8988T (cell line): ENCODE measurements at regions not wholly inside any gene's neighbourhood (a gene's known extent, or its start where the extent isn't known, plus 50 kb on each side); places are given as distances from the start of the nearest gene placed in this dataset.

Source experiments
- DNase-seq: peaks from one replicate; pipeline ENCODE4 v3.0.0; 2011

- no peak for DNase-seq
These were observed 78.6 kb downstream of the ZIC5 start for GRCh38 chr13:99892866-99893504.

- no peak for DNase-seq
These were observed 79.4 kb downstream of the ZIC5 start for GRCh38 chr13:99892196-99892613.

GRCh38 chr13:99886706-99887105 lies 84.9 kb downstream of the ZIC5 start:
- DNase-seq: no peak

- no peak for DNase-seq
These were observed 86.7 kb downstream of the ZIC5 start for GRCh38 chr13:99884913-99885312.

- no peak for DNase-seq
These were observed 87.8 kb downstream of the ZIC5 start for GRCh38 chr13:99883805-99884204.

- no peak for DNase-seq
These were observed 92.5 kb downstream of the ZIC5 start for GRCh38 chr13:99878921-99879610.

GRCh38 chr13:99876651-99877050 lies 94.9 kb downstream of the ZIC5 start:
- no peak for DNase-seq

GRCh38 chr13:99875391-99875790 lies 96.2 kb downstream of the ZIC5 start:
- no peak for DNase-seq

- no peak for DNase-seq
These were observed 97.6 kb downstream of the ZIC5 start for GRCh38 chr13:99873832-99874430.

GRCh38 chr13:99873141-99873540 lies 98.4 kb downstream of the ZIC5 start:
- no peak for DNase-seq

GRCh38 chr13:99871249-99871898 lies 100.2 kb downstream of the ZIC5 start:
- no peak for DNase-seq

- DNase-seq: no peak
These were observed 101.0 kb downstream of the ZIC5 start for GRCh38 chr13:99870541-99870940.

- DNase-seq: no peak
These were observed 101.7 kb downstream of the ZIC5 start for GRCh38 chr13:99869830-99870229.

GRCh38 chr13:99868767-99869166 lies 102.8 kb downstream of the ZIC5 start:
- DNase-seq: no peak

- DNase-seq: no peak
These were observed 103.9 kb downstream of the ZIC5 start for GRCh38 chr13:99867535-99868257.

- DNase-seq: no peak
These were observed 104.8 kb downstream of the ZIC5 start for GRCh38 chr13:99866781-99867180.

- DNase-seq: no peak
These were observed 106.1 kb downstream of the ZIC5 start for GRCh38 chr13:99865420-99865930.

- DNase-seq: no peak
These were observed 107.0 kb downstream of the ZIC5 start for GRCh38 chr13:99864627-99864990.

- DNase-seq: no peak
These were observed 107.6 kb downstream of the ZIC5 start for GRCh38 chr13:99863789-99864626.

GRCh38 chr13:99862244-99862643 lies 109.3 kb downstream of the ZIC5 start:
- DNase-seq: no peak

GRCh38 chr13:99861771-99862170 lies 109.8 kb downstream of the ZIC5 start:
- DNase-seq: no peak

- no peak for DNase-seq
These were observed 110.8 kb downstream of the ZIC5 start for GRCh38 chr13:99860745-99861144.
